Stimulated activated effector memory CD8-positive, alpha-beta T cell treated with anti-CD3 and anti-CD28 coated beads, Interleukin-12 subunit alpha, Interleukin-12 subunit beta, amount 100 ng/mL, for 72 hours (primary cell): ENCODE measurements at regions not wholly inside any gene's neighbourhood (a gene's known extent, or its start where the extent isn't known, plus 50 kb on each side); places are given as distances from the start of the nearest gene placed in this dataset.
A peak's percentile ranks its signal among the peaks of the same experiment; 100 is the strongest.

Experiments
- ATAC-seq: fragments of 150-1000 bp; cut with Tn5 transposase; 2 replicates; pipeline ENCODE4 v1.10.0; 2021
- DNase-seq, 2 donors: peaks; one replicate each; pipeline ENCODE4 v3.0.0; 2021 to 2022; ENCODE audit warnings: low spot score in 2 of 2
- H3K27ac Mint-ChIP-seq: one replicate; pipeline ENCODE4 v1.8.0; 2022; ENCODE audit warnings: mild to moderate bottlenecking, mixed read lengths
- H3K36me3 Mint-ChIP-seq: one replicate; pipeline ENCODE4 v1.8.0; 2022; ENCODE audit warnings: mild to moderate bottlenecking, mixed read lengths
- H3K4me1 Mint-ChIP-seq: one replicate; pipeline ENCODE4 v1.8.0; 2022; ENCODE audit warnings: mixed read lengths
- H3K4me3 Mint-ChIP-seq: one replicate; pipeline ENCODE4 v1.8.0; 2022; ENCODE audit warnings: mild to moderate bottlenecking, mixed read lengths
- H3K9me3 Mint-ChIP-seq: one replicate; pipeline ENCODE4 v1.8.0; 2022; ENCODE audit warnings: mixed read lengths

DNA sequence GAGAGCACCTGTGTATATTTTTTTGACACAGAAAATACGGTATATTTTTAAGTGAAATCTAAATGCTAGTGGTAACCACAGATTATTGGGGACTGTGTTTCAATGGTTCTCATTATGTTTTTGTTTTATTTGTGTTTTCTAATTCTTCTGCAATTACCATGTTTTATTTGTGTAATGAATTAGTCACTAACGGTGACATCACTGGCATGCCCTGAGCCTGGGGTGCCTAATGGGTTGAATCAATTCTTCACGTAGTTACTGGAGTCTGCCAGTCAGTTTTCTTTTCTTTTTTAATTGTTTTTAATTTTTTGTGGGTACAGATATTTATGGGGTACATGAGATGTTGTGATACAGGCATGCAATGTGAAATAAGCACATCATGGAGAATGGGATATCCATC lies 168.8 kb downstream of the RELL1 start:
- no peaks in the 10 kb centered on the region for H3K4me1 Mint-ChIP-seq
- no peak overlapping the region for H3K27ac Mint-ChIP-seq
- no peaks in the 10 kb centered on the region for H3K36me3 Mint-ChIP-seq
- DNase-seq (no peak), ATAC-seq (no peak)
- peaks cover 29% of the 10 kb centered on the region for H3K9me3 Mint-ChIP-seq
- H3K4me3 Mint-ChIP-seq, result no peak overlapping the region

GRCh38 chr4:37516057-37516775 lies 170.0 kb downstream of the RELL1 start:
- Mint-ChIP-seq H3K36me3 (no peaks in the 10 kb centered on the region), H3K9me3 (peaks cover 29% of the 10 kb centered on the region), H3K4me1 (no peaks in the 10 kb centered on the region), H3K27ac (no peak overlapping the region), H3K4me3 (no peak overlapping the region)
- DNase-seq (no peak), ATAC-seq (no peak)

- Mint-ChIP-seq H3K36me3 (no peaks in the 10 kb centered on the region), H3K9me3 (peaks cover 19% of the 10 kb centered on the region), H3K27ac (no peak overlapping the region), H3K4me3 (no peak overlapping the region), H3K4me1 (no peaks in the 10 kb centered on the region)
- DNase-seq, result no peak
- ATAC-seq, result no peak
Measured at GRCh38 chr4:37510626-37511025, 175.6 kb downstream of the RELL1 start.

GRCh38 chr4:37503261-37503660 lies 182.9 kb downstream of the RELL1 start:
- Mint-ChIP-seq H3K4me3 (no peak overlapping the region), H3K36me3 (no peaks in the 10 kb centered on the region), H3K4me1 (no peaks in the 10 kb centered on the region), H3K27ac (no peak overlapping the region), H3K9me3 (peaks cover 31% of the 10 kb centered on the region)
- no peak for ATAC-seq
- no peak for DNase-seq

- no peak overlapping the region for H3K4me3 Mint-ChIP-seq
- H3K36me3 Mint-ChIP-seq, result no peaks in the 10 kb centered on the region
- no peak for DNase-seq
- H3K27ac Mint-ChIP-seq, result no peak overlapping the region
- H3K4me1 Mint-ChIP-seq, result no peaks in the 10 kb centered on the region
- ATAC-seq, result peak; percentile 24
- peaks cover 24% of the 10 kb centered on the region for H3K9me3 Mint-ChIP-seq
Measured at GRCh38 chr4:37502070-37502469, 184.1 kb downstream of the RELL1 start.
